Stimulated activated CD4-positive, alpha-beta T cell treated with anti-CD3 and anti-CD28 coated beads, Interleukin-1b, Interleukin-23, amount 100 ng/mL, for 24 hours (primary cell): ENCODE measurements at regions not wholly inside any gene's neighbourhood (a gene's known extent, or its start where the extent isn't known, plus 50 kb on each side); places are given as distances from the start of the nearest gene placed in this dataset.
A peak's percentile ranks its signal among the peaks of the same experiment; 100 is the strongest.

Experiments
- DNase-seq, 4 experiments: peaks; one replicate each; pipeline ENCODE4 v3.0.0-alpha.2; 2020; ENCODE audit warnings: low read depth in 4 of 4, low spot score in 1 of 4

GRCh38 chr4:101596781-101597552 is 193.6 kb upstream of the BANK1 start:
- DNase-seq = peak in 1 of 4 experiments; percentile 4

- DNase-seq = no peak
Observed at GRCh38 chr4:101594588-101594987, 195.9 kb upstream of the BANK1 start.

GRCh38 chr4:101593666-101594065 is 196.9 kb upstream of the BANK1 start:
- no peak for DNase-seq

GRCh38 chr4:101584306-101584705 is 206.2 kb upstream of the BANK1 start:
- no peak for DNase-seq

GRCh38 chr4:101563126-101563525 is 215.8 kb upstream of the PPP3CA start:
- no peak for DNase-seq

GRCh38 chr4:101556842-101557241 is 209.5 kb upstream of the PPP3CA start:
- DNase-seq = no peak

GRCh38 chr4:101555341-101555880 is 208.1 kb upstream of the PPP3CA start:
- no peak for DNase-seq

GRCh38 chr4:101540336-101540735 is 193.0 kb upstream of the PPP3CA start:
- no peak for DNase-seq

GRCh38 chr4:101528526-101528925 is 181.2 kb upstream of the PPP3CA start:
- DNase-seq = no peak

GRCh38 chr4:101527188-101527587 is 179.9 kb upstream of the PPP3CA start:
- peak; percentile 28 to 52 (median 42) for DNase-seq

GRCh38 chr4:101515566-101515965 is 168.2 kb upstream of the PPP3CA start:
- DNase-seq = no peak

- no peak for DNase-seq
Observed at GRCh38 chr4:101515099-101515498, 167.8 kb upstream of the PPP3CA start.

- DNase-seq = no peak
Observed at GRCh38 chr4:101512416-101512815, 165.1 kb upstream of the PPP3CA start.

GRCh38 chr4:101501421-101501820 is 154.1 kb upstream of the PPP3CA start:
- DNase-seq = no peak

GRCh38 chr4:101500742-101501141 is 153.4 kb upstream of the PPP3CA start:
- DNase-seq = no peak

- DNase-seq = no peak
Observed at GRCh38 chr4:101475246-101475645, 127.9 kb upstream of the PPP3CA start.

- DNase-seq = no peak
Observed at GRCh38 chr4:101471201-101471600, 123.9 kb upstream of the PPP3CA start.

- DNase-seq = no peak
Observed at GRCh38 chr4:101464596-101464995, 117.3 kb upstream of the PPP3CA start.

- DNase-seq = no peak
Observed at GRCh38 chr4:101458914-101459313, 111.6 kb upstream of the PPP3CA start.

GRCh38 chr4:101458473-101458872 is 111.1 kb upstream of the PPP3CA start:
- DNase-seq = no peak

GRCh38 chr4:101451086-101451485 is 103.8 kb upstream of the PPP3CA start:
- no peak for DNase-seq

- DNase-seq = no peak
Observed at GRCh38 chr4:101441446-101441845, 94.1 kb upstream of the PPP3CA start.

- no peak for DNase-seq
Observed at GRCh38 chr4:101439926-101440325, 92.6 kb upstream of the PPP3CA start.
